Osteoblast (primary cell): ENCODE measurements at regions not wholly inside any gene's neighbourhood (a gene's known extent, or its start where the extent isn't known, plus 50 kb on each side); places are given as distances from the start of the nearest gene placed in this dataset.

Experiments
- DNase-seq: peaks from one replicate; pipeline ENCODE4 v3.0.0; 2011; ENCODE audit warnings: low spot score, mixed read lengths; ENCODE audit not compliant: insufficient read length; ENCODE audit errors: missing footprints
- H2AFZ ChIP-seq: 2 replicates; pipeline ENCODE4 v1.6.0; 2011; ENCODE audit warnings: mild to moderate bottlenecking, low read length
- H3K27ac ChIP-seq: 2 replicates; pipeline ENCODE4 v1.5.1; 2011; ENCODE audit warnings: mild to moderate bottlenecking, low read depth, low read length, moderate library complexity
- H3K27me3 ChIP-seq: 2 replicates; pipeline ENCODE4 v1.6.0; 2012; ENCODE audit warnings: mild to moderate bottlenecking, control low read depth, inconsistent platforms, low read length, moderate library complexity; ENCODE audit not compliant: insufficient read depth
- H3K36me3 ChIP-seq: 2 replicates; pipeline ENCODE4 v1.5.1; 2011; ENCODE audit warnings: mild to moderate bottlenecking, low read length, control low read depth, moderate library complexity; ENCODE audit not compliant: insufficient read depth
- H3K4me1 ChIP-seq: 2 replicates; pipeline ENCODE4 v1.5.1; 2011; ENCODE audit warnings: mild to moderate bottlenecking, low read length, control low read depth, moderate library complexity; ENCODE audit not compliant: insufficient read depth
- H3K4me2 ChIP-seq: 2 replicates; pipeline ENCODE4 v1.6.0; 2011; ENCODE audit warnings: mild to moderate bottlenecking, low read length; ENCODE audit not compliant: insufficient read depth
- H3K4me3 ChIP-seq: fragments of 200-600 bp; sonication (generic); 3 replicates; pipeline ENCODE4 v1.5.1; 2012; ENCODE audit warnings: mild to moderate bottlenecking, low read length, inconsistent platforms; ENCODE audit not compliant: insufficient read depth
- H3K79me2 ChIP-seq: 2 replicates; pipeline ENCODE4 v1.6.0; 2012; ENCODE audit warnings: mild to moderate bottlenecking, low read length, control low read depth, inconsistent platforms; ENCODE audit not compliant: insufficient read depth
- H3K9me3 ChIP-seq: 2 replicates; pipeline ENCODE4 v1.5.1; 2011; ENCODE audit warnings: low read depth, low read length, control low read depth
- H4K20me1 ChIP-seq: 2 replicates; pipeline ENCODE4 v1.6.0; 2012; ENCODE audit warnings: mild to moderate bottlenecking, low read length, control low read depth; ENCODE audit not compliant: insufficient read depth
- CTCF ChIP-seq: IDR thresholded peaks from 2 replicates; pipeline ENCODE4 v1.5.1; 2011; ENCODE audit warnings: mild to moderate bottlenecking, low read depth, low read length, moderate library complexity; ENCODE audit errors: extremely low read depth

- peaks cover 13% of the 10 kb centered on the region for H3K4me1 ChIP-seq
- H3K27me3 ChIP-seq = no peaks in the 10 kb centered on the region
- peak overlapping the region; percentile 14 for H3K4me2 ChIP-seq
- no peaks in the 10 kb centered on the region for H3K79me2 ChIP-seq
- no peak overlapping the region for H3K4me3 ChIP-seq
- H3K36me3 ChIP-seq = no peaks in the 10 kb centered on the region
- H2AFZ ChIP-seq = peak overlapping the region; percentile 15
- H4K20me1 ChIP-seq = no peaks in the 10 kb centered on the region
- no peak overlapping the region for H3K27ac ChIP-seq
- no peaks in the 10 kb centered on the region for H3K9me3 ChIP-seq
- no peak for TF ChIP-seq CTCF
- DNase-seq = no peak
Measured at GRCh38 chr10:44016589-44017482, 368.1 kb downstream of the CXCL12 start.

GRCh38 chr10:44015702-44016500, 367.2 kb upstream of the ZNF32 start:
- no peak for DNase-seq
- Histone ChIP-seq H4K20me1 (no peaks in the 10 kb centered on the region), H3K9me3 (no peaks in the 10 kb centered on the region), H3K4me3 (no peak overlapping the region), H3K36me3 (no peaks in the 10 kb centered on the region), H3K79me2 (no peaks in the 10 kb centered on the region), H3K27ac (no peak overlapping the region), H3K4me1 (peaks cover 17% of the 10 kb centered on the region), H3K27me3 (no peaks in the 10 kb centered on the region), H2AFZ (no peak overlapping the region), H3K4me2 (no peak overlapping the region)
- TF ChIP-seq CTCF = no peak

GRCh38 chr10:44014644-44015250, 366.1 kb upstream of the ZNF32 start:
- H3K4me2 ChIP-seq = no peak overlapping the region
- no peaks in the 10 kb centered on the region for H3K79me2 ChIP-seq
- no peak for TF ChIP-seq CTCF
- no peaks in the 10 kb centered on the region for H3K9me3 ChIP-seq
- H3K4me3 ChIP-seq = no peak overlapping the region
- peaks cover 27% of the 10 kb centered on the region for H3K4me1 ChIP-seq
- no peaks in the 10 kb centered on the region for H4K20me1 ChIP-seq
- H2AFZ ChIP-seq = no peak overlapping the region
- H3K36me3 ChIP-seq = no peaks in the 10 kb centered on the region
- no peaks in the 10 kb centered on the region for H3K27me3 ChIP-seq
- DNase-seq = no peak
- no peak overlapping the region for H3K27ac ChIP-seq
